ENCODE measurements at regions not wholly inside any gene's neighbourhood (a gene's known extent, or its start where the extent isn't known, plus 50 kb on each side); places are given as distances from the start of the nearest gene placed in this dataset.

- ChIA-PET CTCF (no interaction called here), POLR2A (no interaction called here)
- no peak for DNase-seq (ENCODE audit: unreplicated experiment)
- Mint-ChIP-seq H3K27ac (ENCODE audit: low read depth, unreplicated experiment) (no peak overlapping the region), H3K36me3 (ENCODE audit: insufficient read depth, unreplicated experiment) (no peaks in the 10 kb centered on the region), H3K4me1 (ENCODE audit: insufficient read depth, unreplicated experiment) (no peaks in the 10 kb centered on the region), H3K27me3 (ENCODE audit: insufficient read depth, unreplicated experiment) (no peaks in the 10 kb centered on the region), H3K9me3 (ENCODE audit: unreplicated experiment) (no peaks in the 10 kb centered on the region), H3K4me3 (ENCODE audit: unreplicated experiment) (no peak overlapping the region)
- intact Hi-C loops (cut with micrococcal nuclease): no loop called here
- TF ChIP-seq, protein P1, sequence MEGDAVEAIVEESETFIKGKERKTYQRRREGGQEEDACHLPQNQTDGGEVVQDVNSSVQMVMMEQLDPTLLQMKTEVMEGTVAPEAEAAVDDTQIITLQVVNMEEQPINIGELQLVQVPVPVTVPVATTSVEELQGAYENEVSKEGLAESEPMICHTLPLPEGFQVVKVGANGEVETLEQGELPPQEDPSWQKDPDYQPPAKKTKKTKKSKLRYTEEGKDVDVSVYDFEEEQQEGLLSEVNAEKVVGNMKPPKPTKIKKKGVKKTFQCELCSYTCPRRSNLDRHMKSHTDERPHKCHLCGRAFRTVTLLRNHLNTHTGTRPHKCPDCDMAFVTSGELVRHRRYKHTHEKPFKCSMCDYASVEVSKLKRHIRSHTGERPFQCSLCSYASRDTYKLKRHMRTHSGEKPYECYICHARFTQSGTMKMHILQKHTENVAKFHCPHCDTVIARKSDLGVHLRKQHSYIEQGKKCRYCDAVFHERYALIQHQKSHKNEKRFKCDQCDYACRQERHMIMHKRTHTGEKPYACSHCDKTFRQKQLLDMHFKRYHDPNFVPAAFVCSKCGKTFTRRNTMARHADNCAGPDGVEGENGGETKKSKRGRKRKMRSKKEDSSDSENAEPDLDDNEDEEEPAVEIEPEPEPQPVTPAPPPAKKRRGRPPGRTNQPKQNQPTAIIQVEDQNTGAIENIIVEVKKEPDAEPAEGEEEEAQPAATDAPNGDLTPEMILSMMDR (IDR thresholded peaks at IDR 0.05; ENCODE audit: unreplicated experiment): no peak
- BruUV-seq (replicated peaks): no TSS peak
Measured at GRCh38 chr12:116473416-116473815, 85.8 kb upstream of the MAP1LC3B2 start.

- intact Hi-C loops (cut with micrococcal nuclease): no loop called here
- BruUV-seq (replicated peaks): no TSS peak
- H3K27me3 Mint-ChIP-seq (ENCODE audit: insufficient read depth, unreplicated experiment): no peaks in the 10 kb centered on the region
- TF ChIP-seq, protein P1 (IDR thresholded peaks at IDR 0.05; ENCODE audit: unreplicated experiment): no peak
- no peaks in the 10 kb centered on the region for H3K36me3 Mint-ChIP-seq (ENCODE audit: insufficient read depth, unreplicated experiment)
- POLR2A ChIA-PET: no interaction called here
- H3K4me1 Mint-ChIP-seq (ENCODE audit: insufficient read depth, unreplicated experiment): no peaks in the 10 kb centered on the region
- H3K9me3 Mint-ChIP-seq (ENCODE audit: unreplicated experiment): no peaks in the 10 kb centered on the region
- CTCF ChIA-PET: no interaction called here
- no peak overlapping the region for H3K4me3 Mint-ChIP-seq (ENCODE audit: unreplicated experiment)
- DNase-seq (ENCODE audit: unreplicated experiment): no peak
- no peak overlapping the region for H3K27ac Mint-ChIP-seq (ENCODE audit: low read depth, unreplicated experiment)
Measured at GRCh38 chr12:116474331-116474730, 84.8 kb upstream of the MAP1LC3B2 start.

- BruUV-seq (replicated peaks): no TSS peak
- intact Hi-C loops (cut with micrococcal nuclease): no loop called here
- H3K9me3 Mint-ChIP-seq (ENCODE audit: unreplicated experiment): no peaks in the 10 kb centered on the region
- no peaks in the 10 kb centered on the region for H3K4me1 Mint-ChIP-seq (ENCODE audit: insufficient read depth, unreplicated experiment)
- H3K36me3 Mint-ChIP-seq (ENCODE audit: insufficient read depth, unreplicated experiment): no peaks in the 10 kb centered on the region
- POLR2A ChIA-PET: no interaction called here
- CTCF ChIA-PET: interaction anchor here (0.7 kb wide), 1 partner anchor 319 kb away, joined by 4 read pairs; no protein-coding TSS in a partner anchor
- no peak overlapping the region for H3K4me3 Mint-ChIP-seq (ENCODE audit: unreplicated experiment)
- no peak overlapping the region for H3K27ac Mint-ChIP-seq (ENCODE audit: low read depth, unreplicated experiment)
- DNase-seq (ENCODE audit: unreplicated experiment): no peak
- TF ChIP-seq, protein P1 (IDR thresholded peaks at IDR 0.05; ENCODE audit: unreplicated experiment): no peak
- peaks cover 5% of the 10 kb centered on the region for H3K27me3 Mint-ChIP-seq (ENCODE audit: insufficient read depth, unreplicated experiment)
Measured at GRCh38 chr12:116474899-116475298, 84.3 kb upstream of the MAP1LC3B2 start.

DNA sequence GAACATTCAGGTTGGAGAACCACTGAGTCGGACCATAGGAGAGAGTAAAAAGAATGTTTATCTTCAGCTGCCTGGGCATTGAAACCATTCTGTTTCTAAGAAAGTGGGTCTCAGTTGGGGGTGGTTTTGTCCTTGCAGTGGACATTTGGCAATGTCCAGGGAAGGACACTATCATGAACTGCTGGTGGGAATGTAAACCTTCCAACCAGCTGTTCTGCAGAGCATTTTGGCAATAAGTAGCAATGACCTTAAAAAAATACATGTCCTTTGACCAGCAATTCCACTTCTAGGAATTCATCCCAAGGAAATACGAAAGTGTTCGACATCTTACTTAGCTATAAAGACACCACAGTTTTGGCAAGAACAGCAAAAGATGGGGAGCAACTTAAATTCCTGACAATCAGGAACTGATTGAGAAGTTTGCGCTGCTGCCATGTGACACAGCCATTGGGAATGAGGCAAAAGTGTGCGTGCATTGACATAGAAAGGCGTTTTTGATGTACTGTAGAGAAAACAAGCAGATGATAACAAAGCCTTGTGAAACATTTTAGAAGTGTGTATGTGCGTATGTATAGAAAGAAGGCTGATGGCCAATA, 82.9 kb upstream of the MAP1LC3B2 start:
- CTCF ChIA-PET: interaction anchor here (0.7 kb wide), 1 partner anchor 94 kb away, joined by 4 read pairs; no protein-coding TSS in a partner anchor
- no TSS peak for BruUV-seq (replicated peaks)

More for the DNA sequence above, 82.9 kb upstream of the MAP1LC3B2 start:
- intact Hi-C loops (cut with micrococcal nuclease): no loop called here
- DNase-seq (ENCODE audit: unreplicated experiment): no peak
- Mint-ChIP-seq H3K9me3 (ENCODE audit: unreplicated experiment) (no peaks in the 10 kb centered on the region), H3K27ac (ENCODE audit: low read depth, unreplicated experiment) (no peak overlapping the region), H3K36me3 (ENCODE audit: insufficient read depth, unreplicated experiment) (no peaks in the 10 kb centered on the region), H3K4me3 (ENCODE audit: unreplicated experiment) (no peak overlapping the region), H3K27me3 (ENCODE audit: insufficient read depth, unreplicated experiment) (peaks cover 12% of the 10 kb centered on the region), H3K4me1 (ENCODE audit: insufficient read depth, unreplicated experiment) (no peaks in the 10 kb centered on the region)
- POLR2A ChIA-PET: no interaction called here
- TF ChIP-seq, protein P1 (IDR thresholded peaks at IDR 0.05; ENCODE audit: unreplicated experiment): no peak
